ENCODE measurements at regions not wholly inside any gene's neighbourhood (a gene's known extent, or its start where the extent isn't known, plus 50 kb on each side); places are given as distances from the start of the nearest gene placed in this dataset.
A peak's percentile ranks its signal among the peaks of the same experiment; 100 is the strongest.

DNA sequence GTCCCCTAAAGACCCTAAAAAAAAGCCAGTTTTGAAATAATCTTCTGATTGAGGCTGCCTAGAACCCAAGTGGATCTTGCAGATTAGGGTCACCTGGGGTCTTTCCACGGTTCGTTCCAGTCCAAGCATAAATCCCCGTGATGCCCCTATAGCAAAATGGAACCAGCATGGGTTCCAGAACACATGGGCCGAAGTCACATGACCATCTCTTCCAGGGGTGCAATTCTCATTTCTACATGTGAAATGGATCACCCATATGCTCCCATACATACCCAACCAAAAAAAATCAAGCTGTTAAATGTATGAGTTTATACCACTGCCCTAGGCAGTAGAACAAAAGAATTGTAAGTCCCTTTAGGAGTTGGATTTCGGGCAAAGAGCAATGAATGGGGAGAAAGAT lies 245.4 kb downstream of the SKIDA1 start:
- TF ChIP-seq, protein P1, sequence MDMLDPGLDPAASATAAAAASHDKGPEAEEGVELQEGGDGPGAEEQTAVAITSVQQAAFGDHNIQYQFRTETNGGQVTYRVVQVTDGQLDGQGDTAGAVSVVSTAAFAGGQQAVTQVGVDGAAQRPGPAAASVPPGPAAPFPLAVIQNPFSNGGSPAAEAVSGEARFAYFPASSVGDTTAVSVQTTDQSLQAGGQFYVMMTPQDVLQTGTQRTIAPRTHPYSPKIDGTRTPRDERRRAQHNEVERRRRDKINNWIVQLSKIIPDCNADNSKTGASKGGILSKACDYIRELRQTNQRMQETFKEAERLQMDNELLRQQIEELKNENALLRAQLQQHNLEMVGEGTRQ (IDR thresholded peaks at IDR 0.05; ENCODE audit: low read length) = peak; percentile 26; the same call in 1 of the 2 replicates
- no peak for TF ChIP-seq RNF2 (IDR thresholded peaks at IDR 0.05; ENCODE audit: borderline replicate concordance, low read depth, low read length, missing control alignments, poor library complexity, severe bottlenecking)
- DNase-seq (ENCODE audit: low read depth in 1 of 2, low spot score in 2 of 2) (no peak), FAIRE-seq (no peak)
- peak overlapping the region; percentile 61 for H4K5ac ChIP-seq (ENCODE audit: insufficient read length, low read depth, low read length)
- peak overlapping the region; percentile 91; the same call in 1 of the 2 replicates for H2BK12ac ChIP-seq (ENCODE audit: low read depth, low read length)
- no peak overlapping the region for H3K4me3 ChIP-seq (ENCODE audit: extremely low read depth in 1 of 4, insufficient read depth in 2 of 4, low read depth in 3 of 4, low read length in 4 of 4)
- H2AK5ac ChIP-seq (ENCODE audit: low read depth, low read length) = peak overlapping the region; percentile 17; the same call in 1 of the 2 replicates
- POLR2A ChIA-PET (ENCODE audit: partially characterized antibody) = interaction anchor here (0.7 to 2.6 kb wide), 4 partner anchors 9 to 214 kb away, joined by 3 to 11 read pairs (median 5); no protein-coding TSS in a partner anchor
- no peaks in the 10 kb centered on the region; a peak in 1 of 8 replicates for H3K36me3 ChIP-seq (ENCODE audit: control insufficient read depth in 2 of 4, insufficient read depth in 4 of 4, low read length in 3 of 4)
- peak overlapping the region; percentile 90; the same call in 1 of the 2 replicates for H2BK20ac ChIP-seq (ENCODE audit: low read length)
- H3K79me1 ChIP-seq (ENCODE audit: low read depth, low read length) = no peaks in the 10 kb centered on the region
- H2BK5ac ChIP-seq (ENCODE audit: low read depth, low read length) = peak overlapping the region; percentile 89
- 91% methylated on average over 5 of the region's 5 CpGs; no CpG with 5 or more reads in 1 of the 2 experiments for WGBS, 2 experiments (ENCODE audit: extremely low coverage in 1 of 2, insufficient coverage in 1 of 2, insufficient read length in 1 of 2, insufficient replicate concordance in 2 of 2, low coverage in 1 of 2, low lambda C conversion rate in 2 of 2, missing lambda C conversion rate in 1 of 2)
- no peaks in the 10 kb centered on the region for H4K20me1 ChIP-seq (replicated peaks in 1 of 2; ENCODE audit: control insufficient read depth in 1 of 2, insufficient read depth in 2 of 2, low read length in 2 of 2)
- H3K4ac ChIP-seq (replicated peaks; ENCODE audit: insufficient read length, low read depth, low read length) = peak overlapping the region; percentile 24
- no peak overlapping the region for H3K9ac ChIP-seq (replicated peaks in 1 of 4; ENCODE audit: extremely low read depth in 1 of 4, low read depth in 3 of 4, low read length in 3 of 4)
- CTCF ChIA-PET (ENCODE audit: partially characterized antibody) = interaction anchor here (0.7 to 5.2 kb wide), 23 partner anchors 8 to 261 kb away, joined by 3 to 46 read pairs (median 5); no protein-coding TSS in a partner anchor
- H3K23me2 ChIP-seq (ENCODE audit: low read depth, low read length) = no peaks in the 10 kb centered on the region
- peak overlapping the region; percentile 58 for H4K91ac ChIP-seq (replicated peaks; ENCODE audit: insufficient read length, low read length)
- peak overlapping the region; percentile 53 for H3K18ac ChIP-seq (ENCODE audit: extremely low read depth, low read length)
- peak overlapping the region; percentile 89; the same call in 1 of the 2 replicates for H3K27ac ChIP-seq (ENCODE audit: low read depth, low read length)
- no peak overlapping the region for H3K14ac ChIP-seq (ENCODE audit: insufficient read length)
- H3K4me1 ChIP-seq (replicated peaks in 1 of 4; ENCODE audit: control insufficient read depth in 3 of 4, insufficient read depth in 4 of 4, low read length in 3 of 4) = peaks cover 6 to 30% (median 25%) of the 10 kb centered on the region in 4 experiments; a peak in 6 of 7 replicates
- H3K23ac ChIP-seq (ENCODE audit: insufficient read length) = no peak overlapping the region
- no peak overlapping the region for H4K8ac ChIP-seq (ENCODE audit: extremely low read depth, insufficient read depth, low read length)
- H3K56ac ChIP-seq (replicated peaks; ENCODE audit: insufficient read length, low read depth, low read length) = no peak overlapping the region
- no peaks in the 10 kb centered on the region for H3K27me3 ChIP-seq (replicated peaks in 1 of 4; ENCODE audit: control insufficient read depth in 3 of 4, extremely low read depth in 1 of 4, insufficient read depth in 3 of 4, low read length in 3 of 4)
- 0 out of 4 replicates have a peak, but pooled peaks cover 0 to 6% of the 10 kb centered on the region in 2 experiments for H3K79me2 ChIP-seq (ENCODE audit: control insufficient read depth in 1 of 2, insufficient read depth in 2 of 2, low read length in 2 of 2)
- H2BK15ac ChIP-seq (ENCODE audit: low read length) = no peak overlapping the region
- H3K4me2 ChIP-seq (ENCODE audit: insufficient read depth in 1 of 2, low read depth in 2 of 2, low read length in 2 of 2) = no peak overlapping the region
- peak overlapping the region; percentile 91 for H2BK120ac ChIP-seq (replicated peaks; ENCODE audit: low read depth, low read length)
- no peaks in the 10 kb centered on the region for H3K9me3 ChIP-seq (ENCODE audit: insufficient read depth in 2 of 2, low read depth in 1 of 2, low read length in 1 of 2)
- H2AFZ ChIP-seq (ENCODE audit: low read length) = no peak overlapping the region
